ENCODE measurements at regions not wholly inside any gene's neighbourhood (a gene's known extent, or its start where the extent isn't known, plus 50 kb on each side); places are given as distances from the start of the nearest gene placed in this dataset.
"Not testable (repeated sequence)": the region's sequence is repeated elsewhere in the genome, so short reads cannot be mapped to it uniquely, and the experiment has no call there.

DNA sequence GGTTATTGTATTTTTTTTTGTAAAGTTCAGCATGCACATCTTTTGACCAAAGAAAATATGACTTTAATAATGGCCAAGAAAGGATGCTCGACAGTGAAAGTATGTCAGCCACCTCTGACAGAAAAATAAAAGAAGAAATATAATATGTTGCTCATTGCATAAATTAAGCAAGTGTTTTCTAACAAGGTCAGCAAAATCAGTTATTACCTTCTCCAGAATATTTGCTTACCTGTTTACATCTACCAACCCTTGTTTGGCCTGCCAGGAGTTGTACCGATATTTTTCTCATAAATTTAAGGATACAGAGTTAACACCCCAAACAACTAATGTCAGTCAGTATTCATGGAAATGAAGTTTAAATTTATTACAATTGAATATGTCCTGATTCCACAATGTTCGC is 685.4 kb downstream of the PLA2G4A start:
- no peak for DNase-seq (ENCODE audit: low spot score)

DNA sequence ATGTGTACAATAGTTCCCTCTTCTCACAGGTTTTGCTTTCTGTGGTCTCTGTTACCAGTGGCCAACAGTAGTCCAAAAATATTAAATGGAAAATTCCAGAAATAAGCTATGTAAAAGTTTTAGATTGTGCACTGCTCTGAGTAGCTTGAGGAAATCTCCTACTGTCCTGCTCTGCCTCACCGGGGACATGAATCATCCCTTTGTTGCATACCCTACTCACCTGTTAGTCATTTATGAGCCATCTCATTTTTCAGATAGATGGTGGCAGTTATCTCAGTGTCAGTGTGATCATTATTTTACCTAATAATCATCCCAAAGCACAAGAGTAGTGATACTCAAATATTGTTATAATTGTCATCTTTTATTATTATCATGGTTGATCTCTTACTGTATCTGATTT is 688.1 kb downstream of the PLA2G4A start:
- DNase-seq (ENCODE audit: low spot score): no peak

DNA sequence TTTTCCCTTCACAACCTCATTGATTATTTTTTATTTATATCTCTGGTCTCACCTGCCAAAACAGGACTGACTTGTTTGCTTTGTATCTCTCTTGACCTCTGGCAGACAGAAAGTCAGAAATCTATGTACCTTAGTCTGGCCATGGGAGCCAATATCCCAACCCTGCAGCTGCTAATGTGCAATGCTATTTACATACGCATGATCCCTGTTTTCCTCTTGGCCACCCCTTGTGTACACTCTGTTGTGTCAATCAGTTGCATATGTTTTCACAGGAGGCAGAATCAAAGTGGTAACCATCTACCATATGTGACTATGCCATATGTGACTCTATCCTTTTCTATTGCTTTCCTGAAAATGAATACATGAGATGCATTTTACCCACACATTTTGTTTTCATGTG is 688.8 kb downstream of the PLA2G4A start:
- DNase-seq (ENCODE audit: low spot score): no peak

DNA sequence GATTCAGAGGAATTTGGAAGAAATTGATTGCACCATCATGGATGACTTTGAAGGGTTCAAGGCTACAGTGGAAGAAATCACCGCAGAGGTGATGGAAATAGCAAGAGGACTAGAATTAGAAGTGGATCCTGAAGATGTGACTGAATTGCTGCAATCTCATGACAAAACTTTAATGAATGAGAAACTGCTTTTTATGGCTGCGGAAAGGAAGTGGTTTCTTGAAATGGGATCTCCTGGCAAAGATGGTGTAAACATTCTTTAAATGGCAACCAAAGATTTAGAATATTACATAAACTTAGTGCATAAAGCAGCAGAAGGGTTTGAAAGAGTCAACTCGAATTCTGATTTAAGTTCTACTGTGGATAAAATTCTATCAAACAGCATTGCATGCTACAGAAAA is 698.6 kb downstream of the PLA2G4A start:
- no peak for DNase-seq (ENCODE audit: low spot score)

DNA sequence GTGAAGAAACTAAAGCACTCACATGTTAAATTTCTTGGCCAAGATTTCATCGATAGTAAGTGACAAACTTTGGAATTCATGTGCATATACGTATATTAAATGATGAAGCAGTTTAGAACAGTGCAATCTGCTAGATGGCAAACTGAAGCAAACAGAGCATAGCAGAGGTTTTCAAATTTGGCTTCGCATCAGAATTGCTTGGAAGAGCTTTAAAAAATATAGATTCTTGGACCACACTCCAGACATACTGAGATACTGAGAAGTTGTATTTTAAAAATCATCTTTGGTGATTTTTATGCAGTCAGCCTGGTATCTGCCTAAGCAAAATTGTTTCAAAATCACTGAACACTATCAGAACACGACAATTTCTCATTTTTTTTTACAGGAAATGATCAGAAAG is 709.2 kb downstream of the PLA2G4A start:
- DNase-seq (ENCODE audit: low spot score): peak; percentile 68

DNA sequence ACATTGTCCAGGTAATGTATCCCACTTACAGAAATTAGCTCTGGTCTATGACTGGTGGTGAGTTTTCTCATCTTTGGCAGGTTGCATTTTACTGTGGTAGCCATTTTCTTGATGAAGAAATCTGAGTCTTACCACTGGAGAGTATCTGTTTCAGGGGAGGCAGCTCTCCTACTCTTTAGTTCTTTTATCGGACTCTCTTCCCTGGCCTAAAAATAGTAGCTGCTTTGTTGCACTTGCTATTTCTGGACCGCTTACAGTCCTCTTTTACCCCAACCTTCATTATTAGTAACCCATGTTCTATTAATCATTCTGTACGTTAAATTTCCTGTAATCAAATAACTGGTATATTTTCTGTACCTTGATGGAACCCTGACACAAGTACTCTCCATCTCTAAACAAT is 720.8 kb downstream of the PLA2G4A start:
- DNase-seq (ENCODE audit: low spot score): no peak

DNA sequence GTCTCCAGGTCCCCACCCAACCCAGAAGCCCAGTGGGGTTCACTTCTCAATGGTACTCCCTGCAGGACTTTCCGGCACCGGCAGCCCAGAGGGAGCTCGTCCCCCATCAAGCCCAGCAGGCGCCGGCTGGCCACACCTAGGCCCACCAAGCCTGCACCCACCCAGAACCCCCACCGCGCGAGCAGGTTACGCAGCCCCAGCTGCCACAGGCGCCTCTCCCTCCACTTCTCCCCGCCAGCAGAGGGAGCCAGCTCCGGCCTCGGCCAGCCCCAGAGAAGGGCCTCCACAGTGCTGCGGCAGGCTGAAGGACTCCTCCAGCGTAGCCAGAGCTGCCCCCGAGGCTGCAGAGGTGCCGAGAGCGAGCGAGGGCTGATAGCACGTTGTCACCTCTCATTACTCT is 722.3 kb downstream of the PLA2G4A start:
- DNase-seq (ENCODE audit: low spot score): no peak

DNA sequence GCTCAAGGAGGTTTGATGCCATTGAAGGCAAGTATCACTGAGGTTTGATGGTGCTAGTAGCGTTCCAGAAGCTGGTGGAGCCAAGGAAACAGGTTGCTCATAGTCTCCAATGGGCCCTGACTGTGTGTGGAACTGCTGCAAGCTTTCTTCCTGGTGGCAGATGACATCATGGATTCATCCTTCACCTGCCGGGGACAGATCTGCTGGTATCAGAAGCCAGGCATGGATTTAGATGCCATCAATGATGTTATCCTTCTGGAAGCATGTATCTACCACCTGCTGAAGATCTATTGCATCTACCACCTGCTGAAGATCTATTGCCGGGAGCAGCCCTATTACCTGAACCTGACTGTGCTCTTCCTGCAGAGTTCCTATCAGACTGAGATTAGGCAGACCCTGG is 734.4 kb downstream of the PLA2G4A start:
- DNase-seq (ENCODE audit: low spot score): no peak

DNA sequence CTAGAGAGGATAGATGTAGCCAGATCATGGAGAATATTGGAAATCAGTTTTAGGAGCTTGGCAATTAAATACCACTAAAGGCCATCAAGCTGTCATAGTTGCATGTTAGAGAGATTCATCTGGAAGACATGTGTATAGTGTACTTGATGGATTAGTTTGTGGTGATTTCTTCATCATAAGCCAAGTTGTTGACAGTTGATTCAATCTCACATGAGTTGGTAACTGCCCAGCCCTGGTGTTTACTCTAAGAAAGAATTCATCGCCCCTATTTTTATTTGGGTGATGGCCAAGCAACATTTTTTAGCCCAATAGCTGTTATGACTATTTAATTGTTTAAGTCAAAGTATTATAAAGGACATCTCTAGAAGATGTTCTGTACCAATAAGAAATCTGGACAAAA is 737.6 kb downstream of the PLA2G4A start:
- DNase-seq (ENCODE audit: low spot score): no peak

DNA sequence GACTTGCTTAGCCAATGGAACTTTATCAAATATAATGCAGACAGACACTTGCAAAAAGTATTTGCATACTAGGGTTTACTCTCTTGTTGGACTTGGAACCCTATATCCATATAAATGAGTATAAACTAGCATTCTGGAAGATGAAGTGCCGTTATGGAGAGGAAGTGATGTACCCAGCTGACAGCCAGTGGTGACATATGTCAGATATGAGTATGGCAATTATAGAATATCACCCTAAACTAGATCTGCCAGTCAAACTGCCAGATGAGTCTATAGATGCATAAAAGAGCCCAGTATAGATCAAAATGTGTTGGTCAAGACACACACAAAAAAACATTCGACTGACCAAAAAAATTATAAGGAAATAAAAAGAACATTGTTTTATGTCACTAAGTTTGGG is 739.3 kb downstream of the PLA2G4A start:
- DNase-seq (ENCODE audit: low spot score): no peak

DNA sequence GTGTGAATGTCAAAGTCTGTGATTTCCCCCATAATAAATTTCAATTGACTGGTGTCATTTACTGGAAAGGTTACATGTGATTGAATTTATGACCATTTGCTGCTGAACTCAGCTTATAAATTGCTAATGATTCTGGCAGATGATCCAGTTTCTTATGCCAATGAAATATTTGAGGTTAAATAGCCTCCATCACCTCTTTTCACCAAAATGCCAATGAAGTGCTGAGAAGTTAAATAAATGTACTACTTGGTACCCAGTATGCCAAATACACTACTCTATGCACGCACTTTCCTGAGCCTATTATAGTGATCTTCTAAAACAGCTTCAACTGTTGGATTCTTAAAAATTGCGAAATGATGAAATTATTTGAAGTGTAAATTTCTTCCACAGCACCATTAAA is 741.4 kb downstream of the PLA2G4A start:
- no peak for DNase-seq (ENCODE audit: low spot score)

DNA sequence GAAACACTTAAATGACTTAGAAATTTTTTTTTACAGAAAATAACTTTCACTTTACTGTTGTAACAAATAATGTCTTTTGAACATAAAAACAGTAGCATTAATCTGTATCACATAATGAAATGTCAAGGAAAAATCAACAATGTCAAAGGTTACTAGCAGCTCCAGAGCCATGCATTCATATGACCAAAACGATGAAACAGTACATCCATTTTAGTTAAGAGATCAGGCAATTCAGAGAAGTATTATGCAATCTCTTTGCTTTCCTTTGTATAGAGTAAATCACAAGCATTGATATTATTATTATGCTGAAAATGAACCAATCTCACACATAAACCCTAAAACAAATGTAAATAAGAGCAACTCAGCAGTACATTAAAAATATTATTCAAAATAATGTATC is 748.9 kb downstream of the PLA2G4A start:
- DNase-seq (ENCODE audit: low spot score): no peak

DNA sequence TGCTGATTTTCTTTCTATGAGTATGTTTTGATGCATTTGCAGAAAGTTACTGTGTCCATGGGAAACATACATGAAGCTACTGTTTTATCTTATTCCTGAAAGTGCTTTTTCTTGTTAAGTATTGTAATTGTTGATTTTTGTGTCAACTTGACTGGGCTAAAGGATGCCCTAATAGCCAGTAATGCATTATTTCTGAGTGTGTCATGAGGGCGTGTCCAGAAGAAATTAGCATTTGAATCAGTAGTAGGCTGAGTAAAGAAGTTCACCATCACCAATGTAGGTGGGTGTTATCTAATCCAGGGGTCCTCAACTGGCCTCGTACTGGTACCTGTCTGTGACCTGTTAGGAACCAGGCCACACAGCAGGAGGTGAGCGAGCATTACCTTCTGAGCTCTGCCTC is 760.2 kb downstream of the PLA2G4A start:
- no peak for DNase-seq (ENCODE audit: low spot score)

DNA sequence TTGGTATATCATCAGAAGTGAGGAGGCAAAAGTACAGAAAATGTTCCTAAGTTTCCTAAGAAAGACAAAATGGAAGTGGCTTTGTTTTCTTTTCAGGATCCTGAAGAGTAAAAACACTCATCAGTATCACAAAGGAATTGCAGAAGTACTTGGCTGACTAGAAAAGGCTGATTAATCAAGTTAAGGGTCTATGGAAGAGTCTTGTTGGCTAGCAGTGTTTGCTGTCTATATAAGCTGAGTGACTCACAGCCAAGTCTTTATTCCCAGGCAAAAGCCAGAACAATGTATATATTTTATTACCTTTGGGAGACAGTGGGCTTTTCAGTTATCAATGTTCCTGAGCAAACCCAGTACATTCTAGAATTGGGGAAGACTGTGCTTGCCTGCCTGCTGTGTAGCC is 777.0 kb downstream of the PLA2G4A start:
- no peak for DNase-seq (ENCODE audit: low spot score)

DNA sequence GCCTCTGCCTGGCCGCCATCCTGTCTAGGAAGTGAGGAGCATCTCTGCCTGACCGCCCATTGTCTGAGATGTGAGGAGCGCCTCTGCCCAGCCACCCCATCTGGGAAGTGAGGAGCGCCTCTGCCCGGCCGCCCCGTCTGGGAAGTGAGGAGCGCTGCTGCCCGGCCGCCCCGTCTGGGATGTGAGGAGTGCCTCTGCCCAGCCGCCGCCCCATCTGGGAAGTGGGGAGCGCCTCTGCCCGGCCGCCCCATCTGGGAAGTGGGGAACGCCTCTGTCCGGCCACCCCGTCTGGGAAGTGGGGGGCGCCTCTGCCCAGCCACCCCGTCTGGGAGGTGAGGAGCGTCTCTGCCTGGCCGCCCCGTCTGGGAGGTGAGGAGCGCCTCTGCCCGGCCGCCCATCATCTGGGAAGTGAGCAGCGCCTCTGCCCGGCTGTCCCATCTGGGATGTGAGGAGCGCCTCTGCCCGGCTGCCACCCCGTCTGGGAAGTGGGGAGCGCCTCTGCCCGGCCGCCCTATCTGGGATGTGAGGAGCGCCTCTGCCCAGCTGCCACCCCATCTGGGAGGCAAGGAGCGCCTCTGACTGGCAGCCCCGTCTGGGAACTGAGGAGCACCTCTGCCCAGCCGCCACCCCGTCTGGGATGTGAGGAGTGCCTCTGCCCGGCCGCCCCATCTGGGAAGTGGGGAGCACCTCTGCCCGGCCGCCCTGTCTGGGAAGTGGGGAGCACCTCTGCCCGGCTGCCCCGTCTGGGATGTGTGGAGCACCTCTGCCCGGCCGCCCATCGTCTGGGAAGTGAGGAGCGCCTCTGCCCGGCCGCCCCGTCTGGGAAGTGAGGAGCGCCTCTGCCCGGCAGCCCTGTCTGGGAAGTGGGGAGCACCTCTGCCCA is 787.3 kb downstream of the PLA2G4A start:
- not testable (repeated sequence) for DNase-seq (ENCODE audit: low spot score)

DNA sequence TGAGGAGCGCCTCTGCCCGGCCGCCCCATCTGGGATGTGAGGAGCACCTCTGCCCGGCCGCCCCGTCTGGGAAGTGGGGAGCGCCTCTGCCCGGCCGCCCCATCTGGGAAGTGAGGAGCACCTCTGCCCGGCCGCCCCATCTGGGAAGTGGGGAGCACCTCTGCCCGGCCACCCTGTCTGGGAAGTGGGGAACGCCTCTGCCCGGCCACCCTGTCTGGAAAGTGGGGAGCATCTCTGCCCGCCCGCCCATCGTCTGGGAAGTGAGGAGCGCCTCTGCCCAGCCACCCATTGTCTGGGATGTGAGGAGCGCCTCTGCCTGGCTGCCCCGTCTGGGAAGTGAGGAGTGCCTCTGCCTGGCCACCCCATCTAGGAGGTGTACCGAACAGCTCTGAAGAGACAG is 788.1 kb downstream of the PLA2G4A start:
- DNase-seq (ENCODE audit: low spot score): not testable (repeated sequence)

DNA sequence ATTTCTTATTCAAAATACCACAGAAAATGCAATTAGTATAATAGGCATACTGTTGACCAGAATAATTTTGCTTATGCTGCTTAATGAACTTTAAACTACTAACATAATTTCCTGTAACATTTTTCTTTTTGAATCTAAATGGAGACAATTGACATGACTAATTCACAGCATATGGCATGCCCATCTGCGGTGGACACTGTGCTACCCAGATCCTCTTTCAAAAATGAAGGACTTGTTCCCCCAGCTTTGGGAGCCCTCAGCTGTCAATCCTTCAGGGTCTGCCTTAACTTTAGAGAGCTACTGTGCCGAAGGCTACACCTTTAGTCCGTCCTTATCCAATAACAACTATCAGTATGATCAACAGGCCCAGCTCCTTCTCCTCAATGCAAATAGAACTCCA is 789.0 kb downstream of the PLA2G4A start:
- DNase-seq (ENCODE audit: low spot score): no peak

DNA sequence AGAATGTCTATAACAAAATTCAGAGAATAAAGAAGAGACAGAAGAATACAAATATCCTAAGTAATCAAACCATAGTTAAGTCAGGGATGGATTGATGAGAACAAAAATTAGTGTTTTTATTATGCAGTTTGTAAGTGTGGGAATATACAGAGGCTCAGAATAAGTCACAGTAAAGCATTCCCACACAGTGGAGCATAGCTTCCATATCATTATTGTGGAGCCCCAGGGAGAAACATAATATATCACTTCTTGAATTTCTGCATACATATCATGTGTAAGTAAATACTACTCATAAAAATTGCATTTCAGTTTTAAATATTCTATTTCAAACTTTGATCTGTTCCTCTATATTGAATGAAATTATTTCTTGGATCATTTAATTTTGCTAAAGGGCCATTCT is 790.4 kb downstream of the PLA2G4A start:
- no peak for DNase-seq (ENCODE audit: low spot score)

DNA sequence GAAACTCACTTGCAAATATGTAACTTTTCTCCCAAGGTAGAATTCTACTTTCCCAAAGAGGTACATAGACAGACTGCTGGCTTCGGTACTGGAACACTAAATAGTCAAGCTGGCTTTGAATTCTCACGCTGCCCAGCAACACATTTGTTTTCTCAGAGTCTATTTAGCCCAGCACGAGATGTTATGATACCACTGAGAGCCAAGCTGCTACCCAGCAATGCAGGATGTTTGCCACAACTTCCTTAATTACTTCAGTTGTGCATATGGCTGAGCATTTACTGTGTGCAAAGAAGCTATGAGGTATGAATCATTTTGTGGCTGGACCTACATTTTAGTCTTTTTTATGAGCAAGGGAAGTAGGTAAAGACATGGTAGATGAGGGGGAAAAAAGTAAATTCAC is 793.2 kb downstream of the PLA2G4A start:
- DNase-seq (ENCODE audit: low spot score): no peak

DNA sequence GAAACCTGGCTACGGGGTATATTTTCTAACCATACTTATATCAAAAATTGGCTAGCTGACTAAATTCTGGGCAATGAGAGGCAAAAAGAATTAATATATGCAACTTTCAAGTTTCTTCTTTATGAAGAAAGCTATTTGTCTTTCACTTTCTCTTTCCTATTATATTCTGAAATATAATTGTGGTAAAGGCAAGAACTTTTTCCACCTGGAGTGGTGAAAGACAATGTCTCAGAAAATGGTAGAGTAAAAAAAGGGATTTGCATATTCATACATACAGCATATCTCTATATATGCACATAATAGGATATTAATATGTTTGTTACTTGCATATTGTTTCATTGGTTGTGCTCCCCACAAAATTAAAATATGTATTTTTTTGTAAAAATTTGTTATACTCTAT is 793.8 kb downstream of the PLA2G4A start:
- DNase-seq (ENCODE audit: low spot score): no peak

DNA sequence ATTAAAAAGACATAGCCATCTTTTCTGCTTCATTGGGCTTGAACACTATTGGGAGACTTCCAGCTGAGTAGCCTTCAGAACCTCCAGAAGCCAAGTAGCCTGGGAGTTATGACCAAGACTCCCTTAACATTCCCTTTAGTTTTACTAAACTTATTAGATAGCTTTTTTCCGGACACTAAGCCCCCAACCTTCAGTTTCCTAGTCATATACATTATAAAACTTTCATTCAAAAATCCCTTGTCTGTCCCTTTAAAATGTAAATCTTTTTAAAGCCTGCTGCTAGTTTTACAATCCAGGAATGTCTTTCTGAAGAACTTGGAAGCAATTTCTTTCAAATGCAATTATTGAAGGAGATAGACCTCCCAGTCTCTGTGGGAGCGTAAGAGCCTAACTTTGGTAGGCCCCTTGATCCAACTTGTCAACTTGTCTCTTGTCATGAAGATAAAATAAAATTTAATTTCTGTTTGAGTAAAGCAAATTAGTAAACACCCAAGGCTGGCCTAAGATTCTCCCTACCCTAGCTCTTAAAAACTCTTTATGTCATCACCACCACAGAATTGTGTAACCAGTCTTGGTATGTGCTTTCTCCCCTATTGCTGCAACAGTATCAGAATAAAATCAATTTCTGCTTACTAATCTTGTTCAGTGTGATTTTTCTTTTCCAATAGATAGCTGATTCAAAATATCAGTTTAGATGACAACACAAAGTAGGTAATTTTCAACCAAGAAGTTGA is 796.2 kb downstream of the PLA2G4A start:
- DNase-seq (ENCODE audit: low spot score): peak; percentile 41

DNA sequence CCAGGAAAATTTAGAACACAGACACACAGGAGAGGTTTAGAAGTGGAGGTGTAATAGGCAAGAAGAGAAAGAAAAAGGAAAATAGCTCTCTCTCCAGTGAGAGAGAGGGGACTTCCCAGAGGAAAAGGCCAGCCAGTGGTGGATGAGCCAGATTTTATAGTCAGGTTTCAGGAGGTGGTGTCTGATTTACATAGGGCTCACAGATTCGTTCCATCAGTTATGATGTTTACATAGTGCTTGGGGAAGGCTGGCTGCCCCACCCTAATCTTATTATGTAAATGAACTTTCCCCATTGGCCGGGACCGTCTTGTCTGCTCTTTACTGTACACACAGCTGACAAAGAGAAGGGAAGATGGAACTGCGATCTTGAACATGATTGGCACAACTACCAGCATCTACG is 797.3 kb downstream of the PLA2G4A start:
- DNase-seq (ENCODE audit: low spot score): no peak

DNA sequence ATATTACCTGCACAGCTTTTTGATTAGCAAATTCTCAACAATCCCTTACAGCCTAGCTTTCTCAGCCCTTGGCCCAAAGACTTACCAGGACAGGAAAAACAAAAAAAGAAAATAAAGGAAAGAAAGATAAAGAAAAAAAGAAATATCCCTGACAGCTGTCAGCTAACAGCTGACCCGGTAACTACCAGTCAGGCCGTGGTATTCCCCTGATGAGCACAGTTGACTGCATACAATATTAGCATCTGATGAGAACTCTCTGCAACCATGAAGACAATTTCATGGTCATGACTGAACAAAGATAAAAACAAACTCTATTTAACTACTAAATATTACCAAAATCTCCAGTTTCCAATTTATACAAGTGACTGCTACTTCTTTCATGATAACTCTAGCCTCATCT is 798.8 kb downstream of the PLA2G4A start:
- no peak for DNase-seq (ENCODE audit: low spot score)

Data from umbilical cord (tissue), 1 donor.